ENCODE measurements at regions not wholly inside any gene's neighbourhood (a gene's known extent, or its start where the extent isn't known, plus 50 kb on each side); places are given as distances from the start of the nearest gene placed in this dataset.

DNA sequence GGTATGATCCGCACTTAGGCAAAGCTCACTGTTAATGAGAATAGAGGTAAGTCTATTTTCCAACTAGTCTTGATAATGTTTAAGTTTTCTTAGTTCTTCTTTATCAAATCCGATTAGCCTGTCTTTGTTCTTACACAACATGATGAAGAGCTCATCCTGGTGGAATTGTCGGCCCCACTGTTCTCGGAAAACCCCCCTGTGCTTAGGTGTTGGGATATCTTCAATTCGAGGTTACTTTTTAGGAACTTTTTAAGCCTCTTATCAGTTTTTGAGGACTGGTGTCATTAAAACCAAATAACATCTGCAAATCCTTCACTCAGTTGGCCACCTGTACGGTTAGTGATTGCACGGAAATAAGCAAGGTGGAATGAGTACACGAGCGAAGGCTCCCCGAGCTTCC is 60.7 kb upstream of the KIF26B start:
- Histone ChIP-seq H3K4me3 (replicated peaks in 1 of 3; ENCODE audit: insufficient read depth in 1 of 3, low read depth in 1 of 3, low read length in 3 of 3) (no peak overlapping the region), H3K9ac (replicated peaks; ENCODE audit: extremely low read depth, insufficient read depth, low read length) (no peak overlapping the region), H3K36me3 (ENCODE audit: control insufficient read depth in 2 of 2, extremely low read depth in 1 of 2, insufficient read depth in 2 of 2, low read length in 2 of 2) (no peaks in the 10 kb centered on the region), H4K20me1 (replicated peaks; ENCODE audit: control insufficient read depth, extremely low read depth, insufficient read depth, low read length) (no peaks in the 10 kb centered on the region), H3K4me2 (ENCODE audit: insufficient read depth, low read length) (no peak overlapping the region), H3K79me2 (ENCODE audit: control insufficient read depth, insufficient read depth, low read length) (no peaks in the 10 kb centered on the region), H3K9me3 (replicated peaks; ENCODE audit: control insufficient read depth, insufficient read depth, low read length) (no peaks in the 10 kb centered on the region), H3K9me1 (replicated peaks; ENCODE audit: control insufficient read depth, extremely low read depth, insufficient read depth, low read length) (no peaks in the 10 kb centered on the region), H3K4me1 (ENCODE audit: control insufficient read depth, extremely low read depth, insufficient read depth, low read length) (peaks cover 23% of the 10 kb centered on the region), H3K27ac (ENCODE audit: insufficient read depth, low read depth, low read length) (no peak overlapping the region), H3K27me3 (ENCODE audit: control insufficient read depth in 2 of 2, insufficient read depth in 2 of 2, low read length in 2 of 2) (no peaks in the 10 kb centered on the region), H2AFZ (ENCODE audit: low read depth, low read length) (no peak overlapping the region)
- DNase-seq (ENCODE audit: low read depth, low spot score), result no peak
- ChIA-PET CTCF (no interaction called here), POLR2A (no interaction called here)
- no peak for FAIRE-seq
- dilution Hi-C loops (cut with MboI; ENCODE audit: extremely low pct_ligation_motif_present, low sequenced_read_pairs) (no loop called here), intact Hi-C loops (cut with micrococcal nuclease) (loop anchor here (5.0 kb wide), 4 partner anchors 442 to 1473 kb away; partner anchors contain the start of genes ADSS2, CNST, DESI2 and TFB2M)
- BruUV-seq (replicated peaks), result no TSS peak
- TF ChIP-seq MYC (IDR thresholded peaks at IDR 0.05; ENCODE audit: low read depth, low read length), result no peak
- no peak for TF ChIP-seq POLR2AphosphoS5 (IDR thresholded peaks at IDR 0.05; ENCODE audit: insufficient read depth, low read depth, low read length)
- no peak for TF ChIP-seq FOS (IDR thresholded peaks at IDR 0.05; ENCODE audit: borderline replicate concordance, insufficient read depth, low read length)
- no peak for TF ChIP-seq JUN (IDR thresholded peaks at IDR 0.05; ENCODE audit: borderline replicate concordance, insufficient read depth, insufficient read length, low read depth)

DNA sequence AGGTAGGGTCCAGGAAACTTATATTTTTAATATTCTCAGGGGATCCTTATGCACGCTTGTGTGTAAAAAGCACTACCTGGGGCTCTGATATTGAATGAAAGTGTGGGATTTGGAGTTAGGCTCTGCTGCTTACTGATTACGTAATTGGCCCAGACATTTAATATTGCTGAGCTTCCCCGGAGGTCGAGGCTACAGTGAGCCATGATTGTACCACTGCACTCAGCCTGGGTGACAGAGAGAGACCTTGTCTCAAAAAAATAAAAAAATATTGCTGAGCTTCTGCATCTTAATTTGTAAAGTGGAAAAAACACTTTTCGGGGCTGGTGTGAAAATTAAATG is 62.2 kb upstream of the KIF26B start:
- peak overlapping the region; percentile 78 for H3K9ac ChIP-seq (replicated peaks; ENCODE audit: extremely low read depth, insufficient read depth, low read length)
- BruUV-seq (replicated peaks), result no TSS peak
- peaks cover 23% of the 10 kb centered on the region for H3K4me1 ChIP-seq (ENCODE audit: control insufficient read depth, extremely low read depth, insufficient read depth, low read length)
- no peak for TF ChIP-seq EZH2 (IDR thresholded peaks at IDR 0.05; ENCODE audit: borderline replicate concordance, low read depth, low read length, severe bottlenecking)
- TF ChIP-seq JUN (IDR thresholded peaks at IDR 0.05; ENCODE audit: borderline replicate concordance, insufficient read depth, insufficient read length, low read depth), result no peak
- TF ChIP-seq POLR2A (IDR thresholded peaks at IDR 0.05; ENCODE audit: low read depth, low read length), result no peak
- TF ChIP-seq, protein P1, sequence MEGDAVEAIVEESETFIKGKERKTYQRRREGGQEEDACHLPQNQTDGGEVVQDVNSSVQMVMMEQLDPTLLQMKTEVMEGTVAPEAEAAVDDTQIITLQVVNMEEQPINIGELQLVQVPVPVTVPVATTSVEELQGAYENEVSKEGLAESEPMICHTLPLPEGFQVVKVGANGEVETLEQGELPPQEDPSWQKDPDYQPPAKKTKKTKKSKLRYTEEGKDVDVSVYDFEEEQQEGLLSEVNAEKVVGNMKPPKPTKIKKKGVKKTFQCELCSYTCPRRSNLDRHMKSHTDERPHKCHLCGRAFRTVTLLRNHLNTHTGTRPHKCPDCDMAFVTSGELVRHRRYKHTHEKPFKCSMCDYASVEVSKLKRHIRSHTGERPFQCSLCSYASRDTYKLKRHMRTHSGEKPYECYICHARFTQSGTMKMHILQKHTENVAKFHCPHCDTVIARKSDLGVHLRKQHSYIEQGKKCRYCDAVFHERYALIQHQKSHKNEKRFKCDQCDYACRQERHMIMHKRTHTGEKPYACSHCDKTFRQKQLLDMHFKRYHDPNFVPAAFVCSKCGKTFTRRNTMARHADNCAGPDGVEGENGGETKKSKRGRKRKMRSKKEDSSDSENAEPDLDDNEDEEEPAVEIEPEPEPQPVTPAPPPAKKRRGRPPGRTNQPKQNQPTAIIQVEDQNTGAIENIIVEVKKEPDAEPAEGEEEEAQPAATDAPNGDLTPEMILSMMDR (IDR thresholded peaks at IDR 0.05; ENCODE audit: extremely low read depth in 1 of 2, insufficient read depth in 1 of 2, low read depth in 1 of 2, low read length in 2 of 2), result no peak
- no peak for TF ChIP-seq FOS (IDR thresholded peaks at IDR 0.05; ENCODE audit: borderline replicate concordance, insufficient read depth, low read length)
- no peak for TF ChIP-seq MYC (IDR thresholded peaks at IDR 0.05; ENCODE audit: low read depth, low read length)
- no peak for TF ChIP-seq POLR2AphosphoS5 (IDR thresholded peaks at IDR 0.05; ENCODE audit: insufficient read depth, low read depth, low read length)
- TF ChIP-seq, protein P2, sequence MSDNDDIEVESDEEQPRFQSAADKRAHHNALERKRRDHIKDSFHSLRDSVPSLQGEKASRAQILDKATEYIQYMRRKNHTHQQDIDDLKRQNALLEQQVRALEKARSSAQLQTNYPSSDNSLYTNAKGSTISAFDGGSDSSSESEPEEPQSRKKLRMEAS (IDR thresholded peaks at IDR 0.05; ENCODE audit: insufficient read depth, insufficient read length), result no peak
- no peak for TF ChIP-seq GATA2 (IDR thresholded peaks at IDR 0.05; ENCODE audit: insufficient read depth, insufficient read length, low read depth, low read length)
- H3K9me3 ChIP-seq (replicated peaks; ENCODE audit: control insufficient read depth, insufficient read depth, low read length), result no peaks in the 10 kb centered on the region
- intact Hi-C loops (cut with micrococcal nuclease), result loop anchor here (1.0 to 5.0 kb wide), 8 partner anchors 61 to 1475 kb away; partner anchors contain the start of genes ADSS2, CNST, DESI2 and HNRNPU
- dilution Hi-C loops (cut with MboI; ENCODE audit: extremely low pct_ligation_motif_present, low sequenced_read_pairs), result no loop called here
- H4K20me1 ChIP-seq (replicated peaks; ENCODE audit: control insufficient read depth, extremely low read depth, insufficient read depth, low read length), result no peaks in the 10 kb centered on the region
- DNase-seq (ENCODE audit: low read depth, low spot score) (peak; percentile 8), FAIRE-seq (no peak)
- H3K9me1 ChIP-seq (replicated peaks; ENCODE audit: control insufficient read depth, extremely low read depth, insufficient read depth, low read length), result no peaks in the 10 kb centered on the region
- ChIA-PET POLR2A (no interaction called here), CTCF (interaction anchor here (1.0 to 2.2 kb wide), 2 partner anchors 61 to 64 kb away, joined by 6 to 15 read pairs (median 9); no protein-coding TSS in a partner anchor)
- peak overlapping the region; percentile 96 for H3K27ac ChIP-seq (ENCODE audit: insufficient read depth, low read depth, low read length)
- no peak overlapping the region for H2AFZ ChIP-seq (ENCODE audit: low read depth, low read length)
- H3K36me3 ChIP-seq (ENCODE audit: control insufficient read depth in 2 of 2, extremely low read depth in 1 of 2, insufficient read depth in 2 of 2, low read length in 2 of 2), result no peaks in the 10 kb centered on the region
- H3K27me3 ChIP-seq (ENCODE audit: control insufficient read depth in 2 of 2, insufficient read depth in 2 of 2, low read length in 2 of 2), result no peaks in the 10 kb centered on the region
- H3K79me2 ChIP-seq (ENCODE audit: control insufficient read depth, insufficient read depth, low read length), result no peaks in the 10 kb centered on the region
- no peak overlapping the region for H3K4me2 ChIP-seq (ENCODE audit: insufficient read depth, low read length)
- no peak overlapping the region for H3K4me3 ChIP-seq (replicated peaks in 1 of 3; ENCODE audit: insufficient read depth in 1 of 3, low read depth in 1 of 3, low read length in 3 of 3)
